HG03565 (cell line): ENCODE measurements at regions not wholly inside any gene's neighbourhood (a gene's known extent, or its start where the extent isn't known, plus 50 kb on each side); places are given as distances from the start of the nearest gene placed in this dataset.

Source experiments
- ATAC-seq: cut with Tn5 transposase; IDR thresholded peaks from one replicate; pipeline ENCODE4 v1.9.1; 2021; ENCODE audit warnings: mild to moderate bottlenecking, moderate library complexity; ENCODE audit not compliant: unreplicated experiment

GRCh38 chr14:100673085-100673806 lies 53.4 kb upstream of the DLK1 start:
- ATAC-seq, result no peak

DNA sequence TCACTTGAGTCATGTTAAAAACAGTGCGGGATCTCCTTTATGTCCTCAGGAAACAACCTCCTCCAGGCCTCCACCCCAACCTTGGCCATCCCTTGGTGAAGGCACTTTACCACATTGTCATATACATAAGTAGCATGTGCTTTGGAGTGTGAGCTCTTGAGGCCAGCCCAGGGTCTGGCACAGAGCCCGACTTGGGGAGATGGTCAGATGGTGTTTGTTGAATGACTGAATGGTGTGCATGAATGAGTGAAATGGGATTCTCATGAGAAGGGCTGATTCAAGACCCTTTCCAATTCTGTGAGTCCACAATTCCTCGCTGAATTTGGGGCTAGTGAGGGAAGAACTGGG lies 52.9 kb upstream of the DLK1 start:
- ATAC-seq, result no peak

- ATAC-seq, result no peak
Observed at GRCh38 chr14:100674428-100674827, 52.3 kb upstream of the DLK1 start.

GRCh38 chr14:100674897-100675619 lies 51.6 kb upstream of the DLK1 start:
- no peak for ATAC-seq

- no peak for ATAC-seq
Observed at GRCh38 chr14:100675699-100676684, 50.7 kb upstream of the DLK1 start.
